GM18867 (cell line): ENCODE measurements at regions not wholly inside any gene's neighbourhood (a gene's known extent, or its start where the extent isn't known, plus 50 kb on each side); places are given as distances from the start of the nearest gene placed in this dataset.

ENCODE experiments used
- ATAC-seq: cut with Tn5 transposase; IDR thresholded peaks from one replicate; pipeline ENCODE4 v1.9.1; 2021; ENCODE audit warnings: mild to moderate bottlenecking, moderate library complexity; ENCODE audit not compliant: unreplicated experiment

DNA sequence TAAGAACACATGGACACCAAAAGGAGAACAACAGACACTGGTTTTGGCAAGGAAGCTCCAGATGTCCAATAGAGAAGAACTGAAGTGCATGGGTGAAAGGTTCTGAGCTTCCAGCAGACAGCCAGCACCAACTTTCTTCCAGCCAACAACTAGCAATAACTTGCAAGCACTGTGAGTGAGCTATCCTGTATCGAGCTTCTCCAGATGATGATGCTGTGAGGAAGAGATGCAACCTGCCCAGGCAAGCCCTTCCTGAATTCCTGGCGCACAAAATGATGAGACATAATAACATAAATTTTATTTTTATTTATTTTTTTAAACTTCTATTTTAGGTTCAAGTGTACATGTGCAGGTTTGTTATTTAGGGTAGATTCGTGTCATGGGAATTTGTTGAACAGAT lies 692.1 kb downstream of the DNAJB9 start:
- no peak for ATAC-seq

DNA sequence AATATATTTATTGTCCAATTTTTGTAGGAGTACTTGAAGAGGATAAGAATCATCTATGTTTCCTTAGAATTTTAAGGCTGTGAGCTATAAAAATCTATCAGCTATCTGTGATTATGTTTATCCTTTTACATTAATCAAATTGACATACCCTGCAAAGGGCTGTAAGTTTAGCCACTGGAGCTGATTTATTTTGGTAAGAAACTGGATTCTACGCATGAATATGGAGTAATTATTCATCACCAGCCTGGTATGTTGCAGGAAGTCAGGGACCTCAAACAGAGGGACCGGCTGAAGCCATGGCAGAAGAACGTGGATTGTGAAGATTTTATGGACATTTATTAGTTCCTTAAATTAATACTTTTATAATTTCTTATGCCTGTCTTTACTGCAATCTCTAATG lies 696.9 kb downstream of the DNAJB9 start:
- ATAC-seq: no peak

DNA sequence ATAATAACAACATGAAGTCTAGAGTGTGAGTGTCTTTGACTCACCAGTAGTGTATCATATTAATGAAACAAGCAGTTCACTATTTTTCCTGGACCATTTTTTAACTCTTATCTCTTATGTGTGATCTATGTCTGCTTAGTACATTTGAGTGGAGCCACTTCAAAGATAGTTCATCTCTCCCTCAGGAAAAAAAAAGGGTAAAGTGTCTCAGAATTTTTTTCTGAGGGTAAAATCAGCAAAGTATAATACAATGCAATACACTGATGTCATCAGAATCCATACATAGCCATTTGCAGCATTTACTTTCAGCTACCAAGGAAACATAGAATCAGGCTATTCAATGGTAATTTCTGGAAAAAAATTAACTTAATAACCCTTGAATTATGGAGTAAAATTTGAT lies 706.7 kb downstream of the DNAJB9 start:
- no peak for ATAC-seq

DNA sequence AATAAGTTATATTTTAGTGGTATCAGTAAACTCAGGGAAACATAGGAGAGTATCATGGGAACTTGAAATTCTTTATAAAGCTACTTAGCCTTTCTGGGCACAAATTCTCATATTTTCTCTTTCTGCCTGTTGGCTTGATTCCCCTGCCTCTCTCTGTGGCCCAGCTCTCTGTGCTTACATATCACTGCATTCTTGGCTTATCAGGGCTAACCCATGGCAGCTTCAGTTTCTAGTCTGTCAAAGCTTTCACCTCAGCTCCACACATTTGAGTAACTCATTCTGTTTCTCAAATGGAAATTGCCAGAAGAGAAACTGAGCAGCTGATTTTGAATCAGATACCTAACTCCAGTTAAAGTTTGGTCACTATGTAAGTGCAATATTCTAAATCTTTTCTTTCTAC lies 713.1 kb downstream of the DNAJB9 start:
- no peak for ATAC-seq

DNA sequence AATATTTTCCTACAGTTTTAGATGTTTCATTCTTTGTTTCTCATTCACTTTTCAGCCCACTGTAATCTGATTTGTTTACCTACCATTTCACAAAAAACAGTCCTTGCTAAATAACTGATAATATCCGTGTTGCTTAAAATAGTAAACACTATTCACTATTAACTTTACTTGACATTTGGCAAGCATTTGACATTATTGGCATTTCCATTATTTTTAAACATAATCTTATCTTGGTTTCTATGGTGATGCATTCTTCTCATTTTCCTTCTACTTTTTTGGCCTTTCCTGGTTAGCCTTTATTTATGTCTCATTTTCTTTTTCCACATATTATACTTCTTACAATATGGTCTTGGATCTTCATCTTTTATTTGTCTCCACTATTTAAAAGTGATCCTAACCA lies 715.3 kb downstream of the DNAJB9 start:
- no peak for ATAC-seq

DNA sequence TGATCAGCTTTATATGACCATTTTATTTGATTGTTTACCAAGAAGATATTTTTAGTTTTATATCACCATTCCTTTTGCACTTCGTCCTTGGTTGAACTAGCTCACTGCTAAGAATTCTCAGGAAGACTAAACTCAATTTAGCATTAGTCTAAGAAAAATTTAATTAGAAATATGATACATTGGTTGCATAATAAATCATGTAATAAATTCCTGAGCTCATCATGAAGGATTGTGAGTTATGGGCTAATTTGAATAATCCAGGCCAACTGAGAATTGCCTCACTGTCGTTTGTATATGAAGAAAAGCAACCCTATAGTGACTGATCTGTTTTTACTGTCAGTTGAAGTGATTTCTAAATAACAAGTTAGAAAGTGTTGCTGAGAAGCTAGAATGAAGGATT lies 725.5 kb downstream of the DNAJB9 start:
- ATAC-seq: no peak

DNA sequence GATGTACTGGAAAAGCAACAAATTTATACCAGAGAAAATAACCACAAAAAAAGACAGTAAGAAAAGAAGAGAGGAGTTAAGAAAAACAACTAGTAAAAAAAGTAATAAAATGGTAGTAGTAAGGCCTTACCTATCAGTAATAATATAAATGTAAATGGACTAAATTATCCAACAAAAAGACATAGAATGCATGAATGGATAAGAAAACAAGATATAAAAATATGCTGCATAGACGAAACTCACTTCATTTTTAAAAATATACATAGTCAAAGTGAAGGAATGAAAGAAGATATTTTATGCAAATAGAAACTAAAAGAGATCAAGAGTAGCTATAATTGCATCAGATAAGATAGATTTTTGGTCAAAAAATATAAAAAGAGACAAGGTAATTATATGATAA lies 739.1 kb downstream of the DNAJB9 start:
- no peak for ATAC-seq

DNA sequence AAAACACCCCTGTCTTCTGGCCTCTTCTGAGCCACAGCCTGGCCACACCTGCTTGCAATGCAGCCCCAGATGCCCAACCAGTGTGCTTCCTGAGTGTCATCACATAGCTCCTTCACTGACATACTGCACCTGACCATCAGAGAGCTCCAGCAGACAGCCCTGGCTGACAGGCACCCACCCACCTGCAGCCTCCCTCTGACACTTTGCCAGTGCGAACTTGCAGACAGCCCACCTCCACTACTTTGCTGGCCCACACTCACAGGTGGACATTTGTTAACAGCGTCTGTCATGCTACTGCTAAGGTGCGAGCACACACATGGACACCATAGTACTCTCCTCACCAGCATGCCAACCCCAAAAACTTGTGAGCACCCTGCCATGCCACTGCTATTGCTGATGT lies 740.1 kb downstream of the DNAJB9 start:
- ATAC-seq: no peak

DNA sequence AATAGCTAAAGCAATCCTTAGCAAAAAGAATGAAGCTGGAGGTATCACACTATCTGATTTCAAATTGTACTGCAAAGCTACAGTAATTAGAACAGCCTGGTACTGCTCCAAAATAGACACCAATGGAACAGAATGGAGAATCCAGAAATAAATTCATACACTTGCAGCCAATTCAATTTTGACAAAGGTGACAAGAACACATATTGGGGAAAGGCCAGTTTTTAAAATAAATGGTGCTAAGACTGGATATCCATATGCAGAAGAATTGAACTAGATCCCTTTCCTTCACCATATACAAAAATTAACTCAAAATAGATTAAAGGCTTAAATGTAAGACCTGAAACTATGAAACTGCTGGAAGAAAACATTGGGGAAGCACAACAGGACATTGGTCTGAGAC lies 748.5 kb downstream of the DNAJB9 start:
- no peak for ATAC-seq

DNA sequence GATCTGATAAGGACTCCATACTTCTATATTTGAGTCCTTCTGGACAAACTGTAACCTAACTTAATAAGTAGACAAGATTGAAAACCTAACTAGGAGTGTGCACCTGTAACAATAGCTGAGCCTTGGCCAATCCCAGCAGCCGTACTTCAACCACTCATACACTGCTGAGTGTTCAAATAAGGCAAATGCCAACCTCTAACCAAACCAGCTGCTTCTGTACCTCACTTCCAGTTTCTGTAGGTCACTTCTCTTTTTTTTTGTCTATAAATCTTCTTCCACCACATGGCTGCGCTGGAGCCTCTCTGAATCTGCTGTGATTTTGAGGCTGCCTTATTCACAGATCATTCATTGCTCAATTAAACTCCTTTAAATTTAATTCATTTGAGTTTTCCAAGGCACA lies 753.2 kb downstream of the DNAJB9 start:
- no peak for ATAC-seq

DNA sequence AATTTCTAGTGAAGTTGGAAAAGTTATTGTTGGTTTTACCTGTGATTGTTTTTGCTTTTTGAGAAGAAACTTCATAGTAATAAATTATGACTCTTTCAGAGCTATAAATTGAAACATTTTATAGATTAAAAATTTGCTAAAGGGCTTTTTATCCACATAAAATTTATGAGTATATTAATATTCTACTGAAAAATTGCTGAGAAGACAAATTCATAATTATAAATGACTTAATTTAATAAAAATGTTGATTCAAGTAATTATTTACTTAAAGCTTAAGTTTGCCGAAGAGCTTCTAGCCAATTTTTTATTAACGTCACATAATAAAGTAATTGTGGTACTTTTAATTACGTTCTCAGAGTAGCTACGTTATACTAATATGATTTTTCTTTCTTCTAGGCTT lies 761.7 kb downstream of the DNAJB9 start:
- ATAC-seq: no peak

DNA sequence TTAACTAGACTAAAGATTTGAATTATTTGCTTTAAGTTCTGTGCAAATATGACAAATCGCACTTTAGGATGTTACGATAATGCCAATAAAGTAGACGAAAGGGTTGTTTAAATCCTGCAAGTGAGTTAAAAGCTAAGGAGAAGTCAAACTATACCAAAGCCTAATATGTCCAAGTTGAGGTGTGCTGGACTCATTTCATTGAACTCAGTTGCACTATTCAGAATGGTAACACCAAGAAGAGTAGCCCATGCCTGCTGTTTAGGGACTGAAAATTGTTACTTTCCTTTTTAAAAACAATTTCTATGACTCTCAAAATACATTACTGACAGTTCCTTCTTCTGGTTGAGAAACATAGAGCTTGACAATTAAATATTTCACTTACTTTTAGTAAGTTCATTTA lies 766.3 kb downstream of the DNAJB9 start:
- no peak for ATAC-seq

DNA sequence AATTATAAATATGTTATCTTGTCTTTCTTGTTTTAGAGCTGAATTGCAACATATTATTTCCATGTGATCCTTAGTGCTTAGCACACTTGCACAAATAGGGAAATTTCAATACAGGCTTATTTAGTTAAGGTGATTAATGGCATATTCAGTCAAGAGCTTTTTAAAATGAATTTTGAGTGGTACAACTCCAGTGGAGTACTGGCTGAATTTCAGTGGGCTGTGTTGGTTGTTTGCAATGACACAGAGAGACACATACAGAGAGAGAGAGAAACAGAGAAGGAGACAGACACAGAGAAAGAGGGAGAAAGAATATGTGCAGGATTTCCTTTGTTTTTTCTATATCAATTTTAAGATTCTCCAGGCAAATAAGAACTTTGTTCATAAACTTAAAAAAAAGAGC lies 766.9 kb downstream of the DNAJB9 start:
- ATAC-seq: no peak

DNA sequence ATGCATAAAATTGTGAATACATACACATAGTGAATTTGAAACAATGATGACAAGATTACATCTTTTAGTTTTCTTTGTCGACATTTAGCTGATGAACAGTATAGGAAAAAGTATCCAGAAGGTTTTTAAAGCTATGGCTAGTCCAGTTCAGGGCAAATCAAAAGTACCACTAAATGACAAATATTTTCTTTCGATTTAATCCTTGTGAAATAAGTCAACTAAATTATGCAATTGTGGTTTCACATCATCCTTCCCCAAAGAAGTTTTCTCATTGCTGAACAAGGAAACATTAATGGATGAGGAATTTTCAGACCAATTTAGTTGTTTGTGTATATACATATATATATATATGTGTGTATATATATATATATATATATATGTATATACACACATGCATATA lies 774.0 kb downstream of the DNAJB9 start:
- ATAC-seq: no peak

DNA sequence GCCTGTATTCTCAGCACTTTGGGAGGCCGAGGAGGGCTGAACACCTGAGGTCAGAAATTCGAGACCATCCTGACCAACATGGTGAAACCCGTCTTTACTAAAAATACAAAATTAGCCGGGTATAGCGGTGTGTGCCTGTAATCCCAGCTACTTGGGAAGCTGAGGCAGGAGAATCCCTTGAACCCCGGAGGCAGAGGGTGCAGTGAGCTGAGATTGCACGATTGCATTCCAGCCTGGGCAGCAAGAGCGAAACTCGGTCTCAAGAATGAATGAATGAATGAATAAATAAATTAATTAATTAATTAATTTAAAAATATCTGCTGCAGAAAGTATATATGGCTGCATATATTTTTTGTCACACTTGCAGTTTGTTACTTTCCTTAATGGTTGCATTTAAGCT lies 781.8 kb downstream of the DNAJB9 start:
- ATAC-seq: no peak

DNA sequence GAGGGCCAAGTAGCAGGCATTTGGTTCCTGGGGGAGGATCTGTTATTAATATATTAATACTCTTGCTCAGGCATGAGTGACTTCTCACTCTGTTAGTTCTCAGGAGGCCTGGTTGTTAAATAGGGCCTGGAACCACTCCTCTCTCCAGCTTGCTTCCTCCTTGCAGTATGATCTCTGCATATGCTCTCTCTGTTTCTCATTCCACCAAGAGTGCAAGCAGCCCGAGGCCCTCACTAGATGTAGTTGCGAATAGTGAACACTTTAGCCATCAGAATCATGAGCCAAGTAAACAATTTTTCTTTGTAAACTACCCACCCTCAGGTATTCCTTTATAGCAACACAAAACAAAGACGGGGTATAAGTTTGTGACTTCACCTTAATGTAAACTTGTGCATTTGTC lies 784.3 kb downstream of the DNAJB9 start:
- no peak for ATAC-seq

DNA sequence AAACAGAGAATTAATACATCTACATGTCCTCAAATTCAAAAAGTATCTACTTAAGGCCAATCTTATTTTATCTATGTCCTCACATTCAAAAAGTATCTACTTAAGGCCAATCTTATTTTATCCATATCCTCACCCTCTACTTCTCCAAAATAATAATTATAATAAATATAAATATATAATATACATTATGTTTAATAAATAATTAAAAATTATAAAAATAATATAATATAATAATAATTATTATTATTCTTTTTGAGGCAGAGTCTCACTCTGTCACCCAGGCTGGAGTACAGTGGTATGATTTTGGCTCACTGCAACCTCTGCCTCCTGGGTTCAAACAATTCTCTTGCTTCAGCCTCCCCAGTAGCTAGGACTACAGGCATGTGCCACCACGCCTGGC lies 784.9 kb downstream of the DNAJB9 start:
- no peak for ATAC-seq

DNA sequence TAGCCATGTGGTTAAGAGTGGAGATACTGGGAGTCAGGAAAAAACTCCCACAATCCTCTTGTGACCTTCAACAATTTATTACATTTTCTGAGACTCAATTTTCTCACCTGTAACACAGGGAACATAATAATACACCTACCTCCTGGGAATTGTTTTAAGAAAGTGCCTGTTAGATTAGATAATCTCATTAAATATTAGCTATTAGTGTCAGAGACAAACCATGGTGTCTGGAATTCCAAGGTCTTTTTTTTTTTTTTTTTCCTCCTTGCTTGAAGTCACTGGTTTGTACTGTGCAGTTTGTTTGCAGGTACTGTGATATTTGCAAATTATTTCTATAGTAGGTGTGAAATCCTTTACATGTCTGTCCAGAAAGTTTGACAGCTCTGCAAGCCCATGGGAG lies 806.1 kb downstream of the DNAJB9 start:
- no peak for ATAC-seq

DNA sequence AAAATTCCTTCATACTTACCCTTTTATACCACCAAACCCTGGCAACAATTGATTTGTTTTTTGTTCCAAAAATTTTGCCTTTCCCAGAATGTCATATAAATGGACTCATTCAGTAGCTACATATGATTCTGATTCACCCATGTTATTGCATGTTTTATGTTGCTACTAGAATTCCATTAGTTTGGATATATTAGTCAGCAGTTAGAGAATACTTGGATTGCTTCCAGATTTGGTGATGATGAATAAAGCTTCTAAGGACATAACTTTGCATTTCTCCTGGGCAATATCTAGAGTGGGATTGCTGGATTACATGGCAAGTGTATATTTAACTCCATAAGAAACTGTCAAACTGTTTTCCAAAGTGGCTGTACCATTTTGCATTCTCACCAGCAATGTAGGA lies 806.9 kb downstream of the DNAJB9 start:
- no peak for ATAC-seq

DNA sequence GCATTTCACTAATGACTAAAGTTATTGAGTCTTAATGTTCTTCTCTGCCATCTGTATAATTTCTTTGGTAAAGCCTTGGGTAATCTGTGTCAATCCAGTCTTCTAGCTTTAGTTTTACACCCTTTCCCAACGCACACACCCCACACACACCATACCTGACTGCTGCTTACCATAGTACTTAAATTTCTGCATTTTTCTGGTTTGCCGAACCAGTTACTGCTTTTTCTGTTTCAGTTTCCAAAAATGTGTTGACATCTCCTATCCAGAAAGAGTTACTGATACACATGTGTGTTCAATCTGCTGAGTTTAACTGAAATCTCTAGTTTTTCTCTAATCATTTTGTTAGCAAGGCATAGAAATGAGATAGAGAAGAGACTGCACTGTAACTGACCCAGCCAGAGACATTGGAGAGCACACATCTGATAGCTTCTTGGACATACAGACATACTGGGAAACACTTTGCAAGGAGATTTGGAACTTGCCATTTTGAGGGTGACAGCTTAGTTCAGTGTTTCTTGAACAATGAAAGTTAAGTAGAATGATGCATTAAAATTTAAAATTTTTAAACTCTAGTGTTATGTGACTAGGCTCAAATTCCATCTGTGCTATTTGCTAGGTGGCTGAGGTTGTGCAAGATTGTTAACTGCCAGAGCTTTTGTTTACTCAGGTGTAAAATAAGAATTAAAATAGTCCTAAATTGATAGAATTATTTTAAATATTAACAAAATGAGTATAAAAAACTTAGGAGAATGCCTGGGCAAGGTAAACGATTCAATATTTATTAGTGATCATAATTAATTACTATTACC lies 807.6 kb downstream of the DNAJB9 start:
- no peak for ATAC-seq

DNA sequence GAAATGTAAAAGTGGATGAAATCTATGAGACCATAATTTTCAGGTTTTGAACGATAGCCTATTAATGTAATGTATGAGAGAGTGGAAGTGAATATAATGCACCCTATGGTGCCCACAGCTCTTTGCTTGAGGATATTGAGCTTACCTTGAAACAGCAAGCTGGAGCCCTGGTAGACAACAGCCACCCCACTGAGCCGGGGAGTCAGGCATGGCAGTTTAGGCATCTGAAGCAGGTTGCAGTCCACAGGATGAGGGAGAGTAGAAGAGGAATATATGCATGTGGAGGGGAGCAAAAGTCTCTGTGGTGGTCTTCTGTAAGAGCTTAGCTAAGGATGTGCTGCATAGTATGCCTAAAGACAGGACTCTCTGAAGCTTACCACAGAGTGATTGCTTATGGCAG lies 817.3 kb downstream of the DNAJB9 start:
- ATAC-seq: no peak

DNA sequence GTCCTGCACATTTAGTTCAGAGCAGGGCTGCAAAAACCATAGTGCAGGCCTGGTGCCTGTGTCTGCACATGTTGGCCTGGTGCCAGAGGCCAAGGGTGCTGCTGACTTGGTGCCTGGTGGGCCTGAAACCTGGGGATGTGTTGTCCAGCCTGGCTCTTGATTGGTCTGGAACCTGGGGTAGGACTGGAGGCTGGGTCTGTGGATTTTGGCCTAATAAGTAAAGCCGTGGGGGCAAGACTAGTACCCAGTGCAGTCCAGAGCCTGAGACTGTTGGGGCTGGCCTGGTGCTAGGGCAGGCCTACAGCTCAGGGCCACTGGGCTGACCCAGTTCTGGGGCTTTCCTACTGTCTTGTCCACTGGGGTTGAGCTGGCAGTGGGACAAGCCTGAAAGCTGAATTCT lies 817.9 kb downstream of the DNAJB9 start:
- ATAC-seq: no peak

DNA sequence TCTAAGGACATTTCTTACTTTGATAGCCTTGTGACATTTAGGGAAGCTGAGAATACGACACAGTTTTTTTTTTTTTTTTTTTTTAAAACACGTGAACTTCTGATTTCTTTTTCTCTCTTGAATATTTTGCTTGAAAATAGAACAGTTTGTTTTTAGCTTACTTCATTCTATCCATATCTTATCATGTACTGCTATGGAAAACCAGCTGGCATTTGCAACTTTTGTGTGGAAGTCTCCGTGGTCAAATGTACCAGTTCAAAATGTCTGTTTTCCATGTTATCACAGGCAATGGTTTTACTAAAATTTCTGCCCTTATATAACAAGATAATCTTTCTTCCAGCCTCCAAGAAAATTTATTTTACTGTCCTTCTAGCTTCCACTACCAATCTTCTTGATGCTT lies 821.6 kb downstream of the DNAJB9 start:
- no peak for ATAC-seq
